GM21723 (cell line): ENCODE measurements at regions not wholly inside any gene's neighbourhood (a gene's known extent, or its start where the extent isn't known, plus 50 kb on each side); places are given as distances from the start of the nearest gene placed in this dataset.

Source experiments
- ATAC-seq: cut with Tn5 transposase; IDR thresholded peaks from one replicate; pipeline ENCODE4 v1.9.1; 2021; ENCODE audit warnings: mild to moderate bottlenecking, moderate library complexity; ENCODE audit not compliant: unreplicated experiment

DNA sequence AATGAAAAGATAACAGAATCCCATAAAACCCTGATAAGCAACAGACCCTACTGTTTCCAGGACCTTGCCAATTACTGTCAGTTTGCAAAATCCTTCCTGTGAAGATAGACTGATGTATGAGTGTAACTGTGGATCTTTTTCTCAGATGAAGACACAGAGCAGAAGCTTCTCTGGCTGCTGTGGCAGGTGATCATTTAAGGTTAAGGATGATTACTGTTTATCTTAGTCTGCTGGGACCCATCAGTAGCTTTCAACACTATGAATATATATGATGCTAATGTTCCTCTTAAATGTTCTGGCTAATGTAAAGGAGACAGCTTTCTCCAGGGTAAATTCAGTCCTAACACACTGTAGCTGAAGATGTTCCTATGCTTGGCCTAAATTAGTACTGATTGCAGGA, 56.0 kb upstream of the CTTNBP2 start:
- ATAC-seq, result no peak

GRCh38 chr7:117931314-117931713, 58.1 kb upstream of the CTTNBP2 start:
- no peak for ATAC-seq

- ATAC-seq, result no peak
Measured at GRCh38 chr7:117937049-117937752, 64.0 kb upstream of the CTTNBP2 start.

DNA sequence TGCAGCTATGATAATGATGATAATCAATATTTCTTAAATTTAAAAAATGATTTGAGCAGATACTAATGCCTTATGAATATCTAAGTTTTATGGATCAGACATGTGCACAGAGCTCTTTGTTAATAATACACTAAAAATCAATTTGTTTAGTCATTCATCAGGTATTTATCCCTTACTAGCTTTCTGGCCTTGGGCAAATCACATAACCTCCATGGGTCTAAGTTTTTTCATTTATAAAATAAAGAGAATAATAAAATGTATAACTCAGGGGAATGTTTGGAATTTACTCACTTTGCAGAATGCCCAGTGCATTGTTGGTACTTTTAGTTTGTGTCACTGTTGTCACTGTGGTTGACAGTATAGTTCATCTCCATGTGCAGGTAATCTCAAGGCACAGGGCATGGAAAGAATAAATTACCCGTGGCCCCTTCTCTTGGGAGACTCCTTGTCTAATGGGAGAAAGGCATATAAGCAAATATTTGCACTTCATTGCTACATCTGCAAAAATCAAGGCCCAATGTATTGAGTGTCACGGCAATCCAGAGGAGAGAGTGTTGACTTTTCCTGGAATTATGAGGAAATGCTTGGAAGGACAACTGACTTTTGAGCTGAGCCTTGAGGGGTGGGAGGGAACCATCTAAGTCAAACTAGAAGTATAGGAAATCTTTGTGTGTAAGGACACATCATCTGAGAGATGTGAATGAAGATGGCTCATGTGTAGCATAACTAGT, 64.7 kb upstream of the CTTNBP2 start:
- ATAC-seq, result no peak

DNA sequence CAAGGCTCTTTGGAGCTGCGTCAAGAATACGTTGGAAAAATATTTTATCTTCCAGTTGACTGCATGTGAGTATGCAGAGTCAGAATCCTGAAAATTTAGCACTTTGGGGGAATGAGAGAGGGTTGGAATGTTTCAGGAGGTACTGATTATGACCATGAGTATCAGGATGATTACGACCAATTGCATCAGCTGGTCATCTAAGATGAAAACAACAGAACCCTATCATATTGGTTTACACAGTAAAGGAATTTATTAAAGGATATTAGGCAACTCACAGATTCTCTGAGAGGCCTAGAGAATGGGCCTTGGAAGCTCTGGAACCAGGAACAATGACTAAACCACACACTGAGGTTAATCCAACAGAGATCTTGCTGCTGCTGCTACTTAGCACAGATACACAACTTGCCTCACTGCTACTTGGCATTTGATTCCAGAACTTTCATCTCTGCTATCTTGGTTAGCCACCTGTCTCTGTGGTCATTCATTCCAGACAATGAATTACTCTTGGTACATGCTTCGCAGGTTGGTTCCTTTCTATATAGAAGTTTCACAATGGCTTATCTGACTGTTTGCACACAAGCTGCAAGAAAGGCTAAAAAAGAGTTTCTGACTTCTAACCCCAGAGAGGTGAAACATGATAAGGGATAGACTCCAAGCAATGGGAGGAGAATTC, 68.0 kb upstream of the CTTNBP2 start:
- ATAC-seq, result no peak

DNA sequence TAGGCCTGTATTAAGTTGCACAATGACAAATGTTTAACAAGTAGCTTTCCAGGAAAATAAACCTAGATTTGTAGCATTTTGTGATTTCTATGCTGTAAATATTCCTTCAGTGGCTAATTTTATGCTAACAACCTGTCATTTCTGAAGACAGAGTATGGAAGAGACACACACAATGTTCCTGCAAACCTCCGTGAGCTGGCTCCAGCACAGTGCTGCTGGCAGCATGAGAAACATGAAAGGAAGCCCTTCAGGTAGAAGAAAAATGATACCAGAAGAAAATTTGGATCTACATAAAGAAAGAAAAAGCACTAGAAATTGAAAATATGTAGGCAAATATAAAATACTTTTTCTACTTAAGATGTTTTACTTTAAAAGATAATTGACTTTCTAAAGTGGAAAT, 69.5 kb upstream of the CTTNBP2 start:
- ATAC-seq, result no peak

DNA sequence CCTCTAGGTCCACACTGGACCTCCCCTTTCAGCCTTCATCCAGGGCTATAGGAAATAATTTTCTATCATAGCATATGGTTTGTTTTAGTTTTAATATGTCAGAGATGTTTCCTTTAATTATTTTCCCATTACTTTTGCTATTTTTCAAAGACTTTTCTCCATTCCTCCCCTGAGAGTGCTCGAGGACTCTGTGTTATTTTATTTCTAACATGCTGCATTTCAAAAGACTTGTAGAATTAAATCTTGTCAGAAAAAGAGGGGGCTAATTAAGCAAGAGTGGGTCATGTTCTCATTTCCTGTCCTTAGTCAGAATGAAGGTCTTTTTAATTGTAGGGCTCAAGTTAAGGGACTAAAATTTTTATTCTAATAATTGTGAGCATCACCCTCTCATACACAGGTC, 71.6 kb upstream of the CTTNBP2 start:
- no peak for ATAC-seq

GRCh38 chr7:117946151-117946633, 73.0 kb upstream of the CTTNBP2 start:
- no peak for ATAC-seq

GRCh38 chr7:117949232-117949631, 76.0 kb upstream of the CTTNBP2 start:
- no peak for ATAC-seq

DNA sequence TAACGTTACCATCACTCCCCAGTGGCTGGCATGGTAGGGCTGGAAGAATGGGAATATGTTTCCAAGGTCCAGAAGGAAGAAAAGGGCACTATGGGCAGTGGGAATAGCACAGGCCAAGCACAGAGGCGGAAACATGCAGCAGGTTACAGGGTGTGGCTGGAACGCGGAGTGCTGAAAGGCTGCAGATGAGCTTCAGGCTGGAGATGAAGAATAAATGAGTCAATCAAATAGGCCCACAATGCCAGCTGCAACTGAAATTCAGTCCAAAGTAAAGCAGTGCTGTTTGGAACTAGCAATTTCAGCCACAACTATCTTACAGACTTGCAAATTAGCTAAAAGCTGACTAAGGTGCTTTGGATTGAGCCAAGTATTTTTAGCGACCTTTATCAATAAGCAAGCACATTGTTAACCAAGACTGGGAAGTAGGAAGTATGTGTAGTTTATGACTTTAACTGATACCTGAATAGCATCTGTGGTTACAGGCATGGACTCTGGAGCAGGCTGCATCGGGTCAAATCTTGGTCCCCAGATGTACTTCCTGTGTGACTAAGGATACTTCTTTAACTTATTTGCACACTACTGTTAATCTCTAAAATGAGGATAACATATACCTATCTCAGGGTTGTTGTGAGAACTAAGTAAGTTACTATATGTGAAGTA, 77.5 kb upstream of the CTTNBP2 start:
- ATAC-seq, result no peak

GRCh38 chr7:117951285-117951684, 78.0 kb upstream of the CTTNBP2 start:
- ATAC-seq, result no peak

GRCh38 chr7:117951691-117952280, 78.5 kb upstream of the CTTNBP2 start:
- ATAC-seq, result no peak

GRCh38 chr7:117955046-117955445, 81.8 kb upstream of the CTTNBP2 start:
- no peak for ATAC-seq

GRCh38 chr7:117960351-117960750, 87.1 kb upstream of the CTTNBP2 start:
- no peak for ATAC-seq

DNA sequence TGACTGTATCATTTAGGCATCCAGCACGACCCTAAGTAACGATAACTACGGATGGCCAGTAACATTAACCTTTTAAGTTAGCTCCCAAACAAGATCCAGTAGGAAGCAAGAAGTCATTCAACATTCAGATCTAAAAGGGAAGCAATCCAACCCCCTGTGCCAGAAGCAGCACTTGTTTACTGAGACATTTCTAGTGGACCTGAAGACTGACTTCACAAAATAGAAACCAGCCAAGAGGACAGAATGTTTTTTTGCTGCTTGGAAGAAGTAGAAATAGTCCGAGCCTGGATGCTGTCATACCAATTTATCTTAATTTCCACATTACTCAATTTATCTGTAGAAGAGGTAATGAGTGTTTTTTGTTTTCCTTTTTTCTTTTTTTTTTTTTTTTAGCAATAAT, 88.0 kb upstream of the CTTNBP2 start:
- ATAC-seq, result no peak

- no peak for ATAC-seq
Measured at GRCh38 chr7:117962366-117962994, 89.2 kb upstream of the CTTNBP2 start.

- ATAC-seq, result no peak
Measured at GRCh38 chr7:117963264-117964197, 90.3 kb upstream of the CTTNBP2 start.

GRCh38 chr7:117970801-117971200, 97.6 kb upstream of the CTTNBP2 start:
- ATAC-seq, result no peak

DNA sequence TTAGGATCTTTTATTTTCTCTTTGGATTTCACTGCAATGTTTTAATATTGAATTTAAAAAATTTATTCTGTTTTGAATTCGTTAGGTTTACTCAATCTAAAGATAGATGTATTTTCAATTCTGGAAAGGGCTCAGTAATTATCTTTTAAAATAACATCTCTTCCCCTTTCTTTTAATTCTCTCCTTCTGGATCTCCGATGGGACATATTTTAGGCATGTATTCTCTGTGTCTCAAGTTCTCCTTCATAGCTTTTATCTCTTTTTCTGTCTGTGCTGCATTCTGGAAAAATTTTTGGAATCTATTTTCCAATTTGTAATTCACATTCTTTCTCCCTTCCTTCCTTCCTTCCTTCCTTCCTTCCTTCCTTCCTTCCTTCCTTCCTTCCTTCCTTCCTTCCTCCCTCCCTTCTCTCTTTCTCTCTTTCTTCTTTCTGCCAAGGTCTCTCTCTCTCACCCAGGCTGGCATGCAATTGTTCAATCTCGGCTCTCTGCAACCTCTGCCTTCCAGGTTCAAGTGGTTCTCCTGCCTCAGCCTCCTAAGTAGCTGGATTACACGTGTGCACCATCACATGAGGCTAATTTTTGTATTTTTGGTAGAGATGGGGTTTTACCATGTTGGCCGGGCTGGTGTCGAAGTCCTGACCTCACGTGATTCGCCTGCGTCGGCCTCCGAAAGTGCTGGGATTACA, 98.5 kb upstream of the CTTNBP2 start:
- ATAC-seq, result no peak
